DOHH2 (cell line): ENCODE measurements at regions not wholly inside any gene's neighbourhood (a gene's known extent, or its start where the extent isn't known, plus 50 kb on each side); places are given as distances from the start of the nearest gene placed in this dataset.

Experiments
- EZH2phosphoT487 ChIP-seq: fragments of 200-600 bp; sonication (generic); IDR thresholded peaks from 2 replicates; pipeline ENCODE4 v1.6.1; 2017; ENCODE audit warnings: borderline replicate concordance, mild to moderate bottlenecking, antibody characterized with exemption, low read length, moderate library complexity, mixed read lengths
- TF ChIP-seq, protein P1 (sequence below): fragments of 200-600 bp; sonication (generic); IDR thresholded peaks from one replicate; pipeline ENCODE4 v1.5.1; 2014; ENCODE audit warnings: antibody characterized with exemption, mild to moderate bottlenecking, low read depth, low read length; ENCODE audit not compliant: poor library complexity, severe bottlenecking

- TF ChIP-seq, protein P1, sequence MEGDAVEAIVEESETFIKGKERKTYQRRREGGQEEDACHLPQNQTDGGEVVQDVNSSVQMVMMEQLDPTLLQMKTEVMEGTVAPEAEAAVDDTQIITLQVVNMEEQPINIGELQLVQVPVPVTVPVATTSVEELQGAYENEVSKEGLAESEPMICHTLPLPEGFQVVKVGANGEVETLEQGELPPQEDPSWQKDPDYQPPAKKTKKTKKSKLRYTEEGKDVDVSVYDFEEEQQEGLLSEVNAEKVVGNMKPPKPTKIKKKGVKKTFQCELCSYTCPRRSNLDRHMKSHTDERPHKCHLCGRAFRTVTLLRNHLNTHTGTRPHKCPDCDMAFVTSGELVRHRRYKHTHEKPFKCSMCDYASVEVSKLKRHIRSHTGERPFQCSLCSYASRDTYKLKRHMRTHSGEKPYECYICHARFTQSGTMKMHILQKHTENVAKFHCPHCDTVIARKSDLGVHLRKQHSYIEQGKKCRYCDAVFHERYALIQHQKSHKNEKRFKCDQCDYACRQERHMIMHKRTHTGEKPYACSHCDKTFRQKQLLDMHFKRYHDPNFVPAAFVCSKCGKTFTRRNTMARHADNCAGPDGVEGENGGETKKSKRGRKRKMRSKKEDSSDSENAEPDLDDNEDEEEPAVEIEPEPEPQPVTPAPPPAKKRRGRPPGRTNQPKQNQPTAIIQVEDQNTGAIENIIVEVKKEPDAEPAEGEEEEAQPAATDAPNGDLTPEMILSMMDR, result no peak
- TF ChIP-seq EZH2phosphoT487, result no peak
These were observed 104.5 kb upstream of the SPACA1 start for GRCh38 chr6:87943191-87943590.
